Naive B cell (primary cell): ENCODE measurements at regions not wholly inside any gene's neighbourhood (a gene's known extent, or its start where the extent isn't known, plus 50 kb on each side); places are given as distances from the start of the nearest gene placed in this dataset.

Experiments used
- ATAC-seq, 2 donors: fragments of 150-1000 bp; cut with Tn5 transposase; 2 replicates each; pipeline ENCODE4 v1.10.0; 2021; ENCODE audit warnings: low read depth in 2 of 2, mild to moderate bottlenecking in 2 of 2, moderate library complexity in 2 of 2
- DNase-seq: peaks from one replicate; pipeline ENCODE4 v3.0.0; 2022
- H3K27ac Mint-ChIP-seq, 6 donors: one replicate each; pipeline ENCODE4 v1.8.0; 2020 to 2022; ENCODE audit warnings: mild to moderate bottlenecking in 6 of 6, mixed read lengths in 6 of 6, moderate library complexity in 5 of 6, inconsistent platforms in 2 of 6
- H3K27me3 Mint-ChIP-seq, 3 donors: one replicate each; pipeline ENCODE4 v1.8.0; 2021 to 2022; ENCODE audit warnings: mixed read lengths in 3 of 3, mild to moderate bottlenecking in 1 of 3
- H3K36me3 Mint-ChIP-seq, 2 donors: one replicate each; pipeline ENCODE4 v1.8.0; 2020 to 2022; ENCODE audit warnings: mixed read lengths in 2 of 2, inconsistent platforms in 1 of 2, mild to moderate bottlenecking in 1 of 2
- H3K4me1 Mint-ChIP-seq, 3 donors: one replicate each; pipeline ENCODE4 v1.8.0; 2020 to 2022; ENCODE audit warnings: mixed read lengths in 3 of 3, inconsistent platforms in 1 of 3, mild to moderate bottlenecking in 1 of 3, moderate library complexity in 1 of 3
- H3K4me3 Mint-ChIP-seq, 8 donors: one replicate each; pipeline ENCODE4 v1.8.0; 2020 to 2022; ENCODE audit warnings: mild to moderate bottlenecking in 8 of 8, mixed read lengths in 8 of 8, moderate library complexity in 8 of 8, inconsistent platforms in 2 of 8
- H3K9me3 Mint-ChIP-seq, 7 donors: one replicate each; pipeline ENCODE4 v1.8.0; 2020 to 2022; ENCODE audit warnings: mixed read lengths in 7 of 7, mild to moderate bottlenecking in 5 of 7, inconsistent platforms in 2 of 7, moderate library complexity in 1 of 7

GRCh38 chr4:107404591-107405300 lies 315.3 kb downstream of the PAPSS1 start:
- Mint-ChIP-seq H3K27ac (no peak overlapping the region), H3K36me3 (no peaks in the 10 kb centered on the region), H3K4me3 (no peak overlapping the region), H3K4me1 (no peaks in the 10 kb centered on the region), H3K27me3 (peaks cover 0 to 9% (median 6%) of the 10 kb centered on the region in 3 donors), H3K9me3 (no peaks in the 10 kb centered on the region)
- no peak for DNase-seq
- ATAC-seq = no peak

DNA sequence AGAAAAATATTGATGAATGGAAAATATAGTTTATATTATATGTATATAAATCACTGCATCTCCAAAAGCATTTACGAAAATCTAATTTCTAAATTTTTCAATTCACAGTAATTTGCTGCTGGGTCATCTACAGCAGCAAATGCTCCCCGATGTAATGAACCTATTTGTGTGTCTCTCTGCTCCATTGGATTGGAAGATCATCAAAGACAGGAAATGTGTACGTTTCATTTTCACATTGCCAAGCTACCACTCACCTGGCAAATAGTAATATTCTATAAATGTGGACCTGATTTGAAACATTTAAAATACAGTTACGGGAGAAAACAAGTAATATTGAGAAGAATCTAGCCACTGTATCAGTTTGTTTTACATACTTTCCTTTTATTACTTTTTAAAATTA lies 317.7 kb downstream of the PAPSS1 start:
- H3K27me3 Mint-ChIP-seq = peaks cover 3 to 4% (median 4%) of the 10 kb centered on the region in 3 donors
- H3K9me3 Mint-ChIP-seq = peaks cover 0 to 4% (median 0%) of the 10 kb centered on the region in 7 donors
- H3K4me3 Mint-ChIP-seq = no peak overlapping the region
- H3K36me3 Mint-ChIP-seq = no peaks in the 10 kb centered on the region
- no peaks in the 10 kb centered on the region for H3K4me1 Mint-ChIP-seq
- no peak overlapping the region for H3K27ac Mint-ChIP-seq
- ATAC-seq (no peak), DNase-seq (no peak)

DNA sequence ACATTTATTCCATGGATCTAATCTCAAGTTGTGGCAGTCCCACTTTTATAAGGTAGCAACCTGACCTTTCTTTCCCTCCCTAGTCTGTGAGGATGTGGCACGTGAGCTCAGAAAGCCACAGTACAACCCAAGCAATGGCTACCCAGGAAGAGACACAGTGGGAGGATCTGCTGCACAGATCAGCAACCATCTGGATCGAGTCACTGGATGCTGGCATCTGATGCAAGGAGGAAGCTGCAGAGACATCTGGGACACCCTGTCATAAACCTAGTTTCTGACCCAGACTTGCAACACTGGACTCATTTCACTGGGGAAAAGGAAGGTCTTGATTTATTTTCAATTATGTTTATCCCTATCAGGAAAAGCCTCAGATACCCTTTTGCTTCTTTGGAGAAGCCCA lies 327.1 kb downstream of the PAPSS1 start:
- peaks cover 0 to 5% (median 0%) of the 10 kb centered on the region in 7 donors for H3K9me3 Mint-ChIP-seq
- H3K27me3 Mint-ChIP-seq = no peaks in the 10 kb centered on the region
- H3K4me1 Mint-ChIP-seq = no peaks in the 10 kb centered on the region
- no peaks in the 10 kb centered on the region for H3K36me3 Mint-ChIP-seq
- no peak overlapping the region for H3K27ac Mint-ChIP-seq
- no peak for ATAC-seq
- no peak for DNase-seq
- H3K4me3 Mint-ChIP-seq = no peak overlapping the region

GRCh38 chr4:107392380-107392779 lies 327.7 kb downstream of the PAPSS1 start:
- no peak for ATAC-seq
- peaks cover 0 to 9% (median 0%) of the 10 kb centered on the region in 7 donors for H3K9me3 Mint-ChIP-seq
- DNase-seq = no peak
- no peak overlapping the region for H3K27ac Mint-ChIP-seq
- H3K27me3 Mint-ChIP-seq = no peaks in the 10 kb centered on the region
- no peaks in the 10 kb centered on the region for H3K36me3 Mint-ChIP-seq
- no peaks in the 10 kb centered on the region for H3K4me1 Mint-ChIP-seq
- H3K4me3 Mint-ChIP-seq = no peak overlapping the region

DNA sequence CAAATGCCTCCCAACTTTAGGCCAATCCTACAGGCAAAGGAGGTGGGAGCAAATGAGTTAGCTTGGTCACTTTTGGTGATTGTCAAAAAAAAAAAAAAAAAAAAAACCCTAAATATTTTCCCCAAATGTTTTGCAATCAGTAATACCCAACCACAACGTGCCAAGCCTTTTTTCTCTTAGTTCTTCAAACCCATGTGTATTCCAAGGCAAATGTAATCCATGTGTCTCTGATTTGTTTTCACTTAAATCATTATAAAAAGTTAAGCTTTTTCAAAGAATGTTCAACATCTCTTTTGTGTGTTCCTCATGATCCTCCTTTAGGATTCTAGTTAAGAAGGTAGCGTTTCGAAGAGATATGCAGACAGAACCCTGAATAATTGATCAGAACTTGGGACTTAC lies 328.4 kb downstream of the PAPSS1 start:
- H3K9me3 Mint-ChIP-seq = peaks cover 0 to 9% (median 0%) of the 10 kb centered on the region in 7 donors
- no peak overlapping the region for H3K4me3 Mint-ChIP-seq
- DNase-seq (no peak), ATAC-seq (no peak)
- H3K27ac Mint-ChIP-seq = no peak overlapping the region
- no peaks in the 10 kb centered on the region for H3K27me3 Mint-ChIP-seq
- H3K4me1 Mint-ChIP-seq = no peaks in the 10 kb centered on the region
- H3K36me3 Mint-ChIP-seq = no peaks in the 10 kb centered on the region

DNA sequence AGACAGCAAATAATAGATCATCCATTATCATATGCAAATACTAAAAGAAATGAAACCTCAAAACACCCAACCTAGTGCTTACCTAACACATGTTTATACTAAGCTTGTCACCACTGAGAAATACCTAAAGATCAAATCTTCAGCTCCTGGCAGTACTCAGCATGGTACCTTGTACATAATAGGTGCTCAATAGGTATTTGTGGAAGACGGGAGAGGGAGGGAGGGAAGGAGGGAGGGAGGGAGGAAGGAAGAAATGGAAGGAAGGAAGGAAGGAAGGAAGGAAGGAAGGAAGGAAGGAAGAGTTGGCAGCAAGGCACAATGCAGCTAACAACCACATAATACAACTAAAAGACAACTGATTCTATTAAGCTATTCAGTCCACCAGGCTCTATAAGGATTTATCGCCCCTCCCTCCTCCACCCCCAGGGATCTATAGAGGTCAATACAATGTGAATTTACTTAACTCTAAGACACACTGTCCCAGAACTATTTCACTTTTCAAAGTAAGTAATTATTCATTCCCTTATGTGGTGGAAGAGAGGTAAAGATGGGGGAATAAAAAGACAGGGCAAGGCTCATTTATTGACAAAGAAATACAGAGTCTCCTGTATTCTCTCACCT lies 328.9 kb downstream of the PAPSS1 start:
- H3K36me3 Mint-ChIP-seq = no peaks in the 10 kb centered on the region
- DNase-seq (no peak), ATAC-seq (no peak)
- no peaks in the 10 kb centered on the region for H3K4me1 Mint-ChIP-seq
- no peaks in the 10 kb centered on the region for H3K27me3 Mint-ChIP-seq
- no peak overlapping the region for H3K4me3 Mint-ChIP-seq
- no peak overlapping the region for H3K27ac Mint-ChIP-seq
- peaks cover 0 to 9% (median 0%) of the 10 kb centered on the region in 7 donors for H3K9me3 Mint-ChIP-seq

- DNase-seq = no peak
- Mint-ChIP-seq H3K27ac (no peak overlapping the region), H3K9me3 (peaks cover 0 to 9% (median 0%) of the 10 kb centered on the region in 7 donors), H3K4me1 (no peaks in the 10 kb centered on the region), H3K36me3 (no peaks in the 10 kb centered on the region), H3K4me3 (no peak overlapping the region), H3K27me3 (no peaks in the 10 kb centered on the region)
- ATAC-seq = no peak
These were observed 330.1 kb downstream of the PAPSS1 start for GRCh38 chr4:107389965-107390364.

DNA sequence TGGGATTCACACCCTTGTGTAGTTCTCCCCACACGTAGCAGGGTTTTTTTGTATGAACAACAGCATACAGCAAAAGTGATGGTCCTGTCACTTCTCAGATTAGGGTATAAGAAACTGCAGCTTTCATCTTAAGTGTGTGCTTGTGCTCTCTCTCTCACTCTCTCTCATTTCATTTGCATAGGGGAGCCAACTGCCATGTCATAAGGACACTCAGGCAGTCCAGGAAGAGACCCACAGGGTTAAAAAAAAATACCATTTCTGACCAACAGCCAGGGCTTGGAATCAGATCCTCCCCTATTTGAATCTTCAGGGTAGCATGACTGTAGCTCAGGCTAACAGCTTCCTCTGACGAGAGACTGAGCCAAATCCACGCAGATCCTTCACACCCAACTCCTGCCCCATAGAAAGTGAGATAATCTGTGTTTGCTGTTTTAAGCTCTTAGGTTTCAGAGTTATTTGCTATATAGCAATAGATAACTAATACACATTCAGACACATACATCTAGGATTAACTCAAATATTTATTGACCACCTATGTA lies 331.2 kb downstream of the PAPSS1 start:
- DNase-seq = no peak
- Mint-ChIP-seq H3K9me3 (peaks cover 0 to 9% (median 0%) of the 10 kb centered on the region in 7 donors), H3K4me3 (no peak overlapping the region), H3K36me3 (no peaks in the 10 kb centered on the region), H3K27ac (no peak overlapping the region), H3K27me3 (no peaks in the 10 kb centered on the region), H3K4me1 (no peaks in the 10 kb centered on the region)
- ATAC-seq = no peak

GRCh38 chr4:107380836-107381438 lies 339.1 kb downstream of the PAPSS1 start:
- no peak for ATAC-seq
- DNase-seq = no peak
- Mint-ChIP-seq H3K9me3 (peaks cover 0 to 13% (median 6%) of the 10 kb centered on the region in 7 donors), H3K4me1 (no peaks in the 10 kb centered on the region), H3K4me3 (no peak overlapping the region), H3K36me3 (no peaks in the 10 kb centered on the region), H3K27me3 (peaks cover 0 to 4% (median 0%) of the 10 kb centered on the region in 3 donors), H3K27ac (no peak overlapping the region)

DNA sequence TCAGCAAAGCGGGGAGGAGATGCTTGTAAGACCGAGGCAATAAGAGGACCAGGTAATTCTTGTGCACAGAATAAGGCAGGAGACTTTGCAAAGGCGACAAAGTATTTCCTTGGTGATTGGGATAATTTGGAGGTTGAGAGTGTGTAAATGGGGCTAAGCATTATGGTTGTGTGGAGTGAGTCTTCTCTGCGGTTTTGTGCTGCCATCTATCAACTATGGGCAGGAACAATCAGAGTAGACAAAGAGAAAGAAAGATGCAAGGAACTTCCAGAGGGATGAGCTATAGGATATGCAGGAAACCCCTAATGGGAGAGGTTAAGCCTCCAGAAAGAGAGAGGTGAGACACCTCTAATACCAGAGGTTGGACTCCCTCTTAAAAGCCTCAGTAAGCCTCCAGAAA lies 339.8 kb downstream of the PAPSS1 start:
- Mint-ChIP-seq H3K9me3 (peaks cover 0 to 11% (median 6%) of the 10 kb centered on the region in 7 donors), H3K4me3 (no peak overlapping the region), H3K27me3 (peaks cover 0 to 4% (median 0%) of the 10 kb centered on the region in 3 donors), H3K27ac (no peak overlapping the region), H3K4me1 (no peaks in the 10 kb centered on the region), H3K36me3 (no peaks in the 10 kb centered on the region)
- DNase-seq (no peak), ATAC-seq (no peak)

DNA sequence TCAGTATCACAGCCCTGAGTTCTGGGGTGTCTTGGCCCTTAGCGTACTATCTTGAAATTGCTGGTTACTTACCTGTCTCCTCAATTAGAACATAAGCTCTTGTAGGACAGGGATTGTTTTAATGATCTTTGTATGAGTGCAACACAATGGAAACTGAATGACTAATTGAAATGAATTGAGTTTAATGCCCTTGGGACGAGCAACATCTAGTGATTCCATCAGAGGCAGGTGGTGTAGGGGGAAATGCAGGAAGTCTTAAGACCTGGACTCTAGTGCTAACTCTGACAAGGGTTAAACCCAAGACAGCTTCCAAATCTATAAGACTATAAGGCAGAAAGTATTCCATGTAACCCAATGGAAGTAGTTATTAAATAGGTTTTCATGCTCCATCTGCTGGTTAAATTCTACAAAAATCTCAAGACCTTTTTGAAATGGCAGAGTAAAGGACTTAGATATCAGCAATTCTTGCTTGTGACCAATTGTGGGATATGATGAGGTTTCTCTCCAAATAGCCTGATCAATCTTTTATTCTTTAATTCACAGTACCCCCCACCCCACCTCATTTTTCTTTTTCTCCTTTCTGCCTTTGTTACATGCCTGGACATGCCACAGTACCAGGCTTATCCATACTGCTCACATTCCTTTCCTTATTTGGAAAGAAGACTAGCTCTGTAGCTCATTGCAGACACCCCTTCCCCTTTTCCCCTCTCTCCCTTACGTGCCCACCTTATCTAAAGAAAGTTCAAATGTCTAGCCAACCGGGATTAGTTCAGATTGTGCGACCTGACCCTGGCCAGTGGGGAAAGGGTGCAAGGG lies 340.8 kb downstream of the PAPSS1 start:
- Mint-ChIP-seq H3K27ac (no peak overlapping the region), H3K9me3 (peaks cover 0 to 11% (median 6%) of the 10 kb centered on the region in 7 donors), H3K4me1 (no peaks in the 10 kb centered on the region), H3K27me3 (peaks cover 0 to 4% (median 0%) of the 10 kb centered on the region in 3 donors), H3K36me3 (no peaks in the 10 kb centered on the region), H3K4me3 (peak overlapping the region in 1 of 8 donors; percentile 2)
- DNase-seq (no peak), ATAC-seq (no peak)

- peaks cover 0 to 4% (median 0%) of the 10 kb centered on the region in 3 donors for H3K27me3 Mint-ChIP-seq
These were observed 340.2 kb upstream of the DKK2 start for GRCh38 chr4:107376293-107376692.

GRCh38 chr4:107366900-107367299 lies 330.8 kb upstream of the DKK2 start:
- DNase-seq (no peak), ATAC-seq (no peak)
- no peaks in the 10 kb centered on the region for H3K4me1 Mint-ChIP-seq
- no peaks in the 10 kb centered on the region for H3K36me3 Mint-ChIP-seq
- peaks cover 0 to 9% (median 5%) of the 10 kb centered on the region in 7 donors for H3K9me3 Mint-ChIP-seq
- H3K27me3 Mint-ChIP-seq = no peaks in the 10 kb centered on the region
- no peak overlapping the region for H3K27ac Mint-ChIP-seq
- H3K4me3 Mint-ChIP-seq = no peak overlapping the region

More at GRCh38 chr4:107376293-107376692, 340.2 kb upstream of the DKK2 start:
- H3K4me1 Mint-ChIP-seq = no peaks in the 10 kb centered on the region
- no peaks in the 10 kb centered on the region for H3K36me3 Mint-ChIP-seq
- no peak overlapping the region for H3K4me3 Mint-ChIP-seq
- peaks cover 6 to 19% (median 10%) of the 10 kb centered on the region in 7 donors for H3K9me3 Mint-ChIP-seq
- H3K27ac Mint-ChIP-seq = no peak overlapping the region
- DNase-seq = no peak
- ATAC-seq = no peak
